Fibroblast of lung (primary cell): ENCODE measurements at regions not wholly inside any gene's neighbourhood (a gene's known extent, or its start where the extent isn't known, plus 50 kb on each side); places are given as distances from the start of the nearest gene placed in this dataset.

Experiments used
- DNase-seq, 2 donors: peaks; one replicate each; pipeline versions ENCODE4 v3.0.0 to v3.0.0-alpha.2; 2010; ENCODE audit warnings: low read depth in 2 of 2
- H2AFZ ChIP-seq: 2 replicates; pipeline ENCODE4 v1.5.1; 2012; ENCODE audit warnings: low read length, control low read depth, inconsistent platforms
- H3K27ac ChIP-seq: 2 replicates; pipeline ENCODE4 v1.5.1; 2011; ENCODE audit warnings: low read length, control low read depth; ENCODE audit not compliant: insufficient read depth
- H3K27me3 ChIP-seq: 2 replicates; pipeline ENCODE4 v1.5.1; 2011; ENCODE audit warnings: mild to moderate bottlenecking, low read length; ENCODE audit not compliant: control insufficient read depth, insufficient read depth
- H3K36me3 ChIP-seq: 2 replicates; pipeline ENCODE4 v1.5.1; 2011; ENCODE audit warnings: low read length; ENCODE audit not compliant: control insufficient read depth, insufficient read depth
- H3K4me1 ChIP-seq: 2 replicates; pipeline ENCODE4 v1.5.1; 2011; ENCODE audit warnings: low read length; ENCODE audit not compliant: control insufficient read depth, insufficient read depth; ENCODE audit errors: extremely low read depth
- H3K4me2 ChIP-seq: 2 replicates; pipeline ENCODE4 v1.5.1; 2011; ENCODE audit warnings: low read length, control low read depth; ENCODE audit not compliant: insufficient read depth; ENCODE audit errors: extremely low read depth
- H3K4me3 ChIP-seq, 4 experiments: fragments of 200-600 bp in 1 of 4; sonication (generic) in 1 of 4; replicated peaks in 1 of 4; 2 replicates each; pipeline ENCODE4 v1.5.1; 2011 to 2016; ENCODE audit warnings: low read length in 4 of 4, low read depth in 3 of 4, mild to moderate bottlenecking in 3 of 4, control low read depth in 2 of 4, inconsistent platforms in 1 of 4, mixed read lengths in 1 of 4; ENCODE audit not compliant: insufficient read depth in 1 of 4; ENCODE audit errors: control extremely low read depth in 1 of 4
- H3K79me2 ChIP-seq: 2 replicates; pipeline ENCODE4 v1.5.1; 2012; ENCODE audit warnings: mild to moderate bottlenecking, low read length, inconsistent platforms; ENCODE audit not compliant: control insufficient read depth, insufficient read depth
- H3K9ac ChIP-seq: 2 replicates; pipeline ENCODE4 v1.5.1; 2011; ENCODE audit warnings: mild to moderate bottlenecking, low read length, control low read depth; ENCODE audit not compliant: insufficient read depth
- H3K9me3 ChIP-seq: 2 replicates; pipeline ENCODE4 v1.5.1; 2012; ENCODE audit warnings: low read depth, low read length; ENCODE audit not compliant: control insufficient read depth, insufficient read depth
- H4K20me1 ChIP-seq: 2 replicates; pipeline ENCODE4 v1.5.1; 2011; ENCODE audit warnings: low read length; ENCODE audit not compliant: control insufficient read depth, insufficient read depth; ENCODE audit errors: extremely low read depth
- CTCF ChIP-seq, 2 donors: IDR thresholded peaks in 1 of 2; conservative IDR thresholded peaks in 1 of 2; 1 replicate in 1 of 2; 2 replicates in 1 of 2; pipeline ENCODE4 v1.5.1; 2011 to 2012; ENCODE audit warnings: low read length in 2 of 2, control low read depth in 1 of 2, inconsistent platforms in 1 of 2, low read depth in 1 of 2, mild to moderate bottlenecking in 1 of 2
- EZH2 ChIP-seq: IDR thresholded peaks from 2 replicates; pipeline ENCODE4 v1.5.1; 2012; ENCODE audit warnings: low read length, control low read depth, mild to moderate bottlenecking; ENCODE audit errors: missing control alignments

- DNase-seq = no peak
- no peaks in the 10 kb centered on the region for H4K20me1 ChIP-seq
- TF ChIP-seq EZH2 = no peak
- no peak for TF ChIP-seq CTCF (conservative IDR thresholded peaks at IDR 0.05 in 1 of 2, IDR thresholded peaks at IDR 0.05 in 1 of 2; ENCODE audit: low read depth in 1 of 2, low read length in 2 of 2)
- H3K27ac ChIP-seq = no peak overlapping the region
- H3K9me3 ChIP-seq = no peaks in the 10 kb centered on the region
- no peak overlapping the region for H3K4me3 ChIP-seq
- no peaks in the 10 kb centered on the region for H3K79me2 ChIP-seq
- no peak overlapping the region for H3K4me2 ChIP-seq
- H3K4me1 ChIP-seq = no peaks in the 10 kb centered on the region
- no peak overlapping the region for H3K9ac ChIP-seq
- H3K36me3 ChIP-seq = no peaks in the 10 kb centered on the region
- no peak overlapping the region for H2AFZ ChIP-seq
- H3K27me3 ChIP-seq = no peaks in the 10 kb centered on the region
These were observed 134.4 kb upstream of the TBL1X start for GRCh38 chrX:9330249-9330982.

GRCh38 chrX:9333873-9334560 lies 130.8 kb upstream of the TBL1X start:
- H3K27me3 ChIP-seq = no peaks in the 10 kb centered on the region
- H3K36me3 ChIP-seq = no peaks in the 10 kb centered on the region
- H4K20me1 ChIP-seq = no peaks in the 10 kb centered on the region
- no peak overlapping the region for H3K4me2 ChIP-seq
- H3K4me1 ChIP-seq = peaks cover 3% of the 10 kb centered on the region
- no peaks in the 10 kb centered on the region for H3K9me3 ChIP-seq
- no peak overlapping the region for H3K27ac ChIP-seq
- DNase-seq = no peak
- TF ChIP-seq CTCF (conservative IDR thresholded peaks at IDR 0.05 in 1 of 2, IDR thresholded peaks at IDR 0.05 in 1 of 2; ENCODE audit: low read depth in 1 of 2, low read length in 2 of 2) (no peak), EZH2 (no peak)
- no peak overlapping the region for H3K4me3 ChIP-seq
- H3K79me2 ChIP-seq = no peaks in the 10 kb centered on the region
- no peak overlapping the region for H3K9ac ChIP-seq
- no peak overlapping the region for H2AFZ ChIP-seq

- H3K4me2 ChIP-seq = no peak overlapping the region
- no peak overlapping the region for H3K4me3 ChIP-seq
- H3K27me3 ChIP-seq = no peaks in the 10 kb centered on the region
- no peaks in the 10 kb centered on the region for H3K36me3 ChIP-seq
- no peak for DNase-seq
- TF ChIP-seq CTCF (conservative IDR thresholded peaks at IDR 0.05 in 1 of 2, IDR thresholded peaks at IDR 0.05 in 1 of 2; ENCODE audit: low read depth in 1 of 2, low read length in 2 of 2) = no peak
- no peak for TF ChIP-seq EZH2
- H2AFZ ChIP-seq = no peak overlapping the region
- H3K27ac ChIP-seq = no peak overlapping the region
- H3K9me3 ChIP-seq = no peaks in the 10 kb centered on the region
- H3K4me1 ChIP-seq = peaks cover 4% of the 10 kb centered on the region
- H4K20me1 ChIP-seq = no peaks in the 10 kb centered on the region
- H3K79me2 ChIP-seq = no peaks in the 10 kb centered on the region
- H3K9ac ChIP-seq = no peak overlapping the region
These were observed 129.6 kb upstream of the TBL1X start for GRCh38 chrX:9335251-9335650.
